Transverse colon (tissue), 4 donors: ENCODE measurements at regions not wholly inside any gene's neighbourhood (a gene's known extent, or its start where the extent isn't known, plus 50 kb on each side); places are given as distances from the start of the nearest gene placed in this dataset.
"Not testable (repeated sequence)": the region's sequence is repeated elsewhere in the genome, so short reads cannot be mapped to it uniquely, and the experiment has no call there.

Source experiments
- DNase-seq: peaks from one replicate; pipeline ENCODE4 v3.0.0-alpha.2; 2019
- H3K27ac ChIP-seq, 4 donors: fragments of 200-600 bp; sonication (generic); 2 replicates each; pipeline ENCODE4 v1.5.1; 2016 to 2018; ENCODE audit warnings: inconsistent platforms in 4 of 4
- H3K27me3 ChIP-seq: fragments of 200-600 bp; sonication (generic); 2 replicates; pipeline ENCODE4 v1.5.1; 2017; ENCODE audit warnings: inconsistent platforms
- H3K36me3 ChIP-seq, 4 donors: fragments of 200-600 bp; sonication (generic); 2 replicates each; pipeline ENCODE4 v1.5.1; 2017 to 2019; ENCODE audit warnings: inconsistent platforms in 4 of 4
- H3K4me1 ChIP-seq, 4 donors: fragments of 200-600 bp; sonication (generic); 2 replicates each; pipeline ENCODE4 v1.5.1; 2017 to 2020; ENCODE audit warnings: inconsistent platforms in 4 of 4
- H3K4me3 ChIP-seq, 4 donors: fragments of 200-600 bp; sonication (generic); 1 replicate in 1 of 4; 2 replicates in 3 of 4; pipeline versions ENCODE4 v1.5.1 to v1.6.1; 2017 to 2019; ENCODE audit warnings: inconsistent platforms in 4 of 4
- H3K9me3 ChIP-seq, 2 donors: fragments of 200-600 bp; sonication (generic); 2 replicates each; pipeline ENCODE4 v1.5.1; 2017 to 2019; ENCODE audit warnings: inconsistent platforms in 2 of 2
- WGBS, 2 donors: methylation state at CpG; one replicate each; pipeline ENCODE4 v1.1.5; 2018; ENCODE audit warnings: low coverage in 1 of 2; 5-methylcytosine and 5-hydroxymethylcytosine counted together
- in situ Hi-C, 4 donors: fragments of 200-750 bp; cut with MboI; loops; one replicate each; pipeline versions ENCODE4 v1.15.0 to v1.15.1; 2017; ENCODE audit warnings: low sequenced_read_pairs in 3 of 4, low pct_ligation_motif_present in 1 of 4, low pct_unique_long_range_greater_than_20kb in 1 of 4
- intact Hi-C: fragments of 100-400 bp; cut with DNase I; formaldehyde crosslinking; loops from one replicate; pipeline ENCODE4 v1.15.1; 2023; ENCODE audit warnings: low total_unique reads

- H3K4me3 ChIP-seq, H3K27me3 ChIP-seq, H3K9me3 ChIP-seq, H3K36me3 ChIP-seq, in situ Hi-C loops, H3K27ac ChIP-seq, H3K4me1 ChIP-seq, DNase-seq, intact Hi-C loops: not testable (repeated sequence)
- no CpG with 5 or more reads among the region's 2 CpGs for WGBS, 2 donors
These were observed 53.0 kb upstream of the C1QTNF3 start for GRCh38 chr5:34096033-34096432.

- DNase-seq, intact Hi-C loops, H3K27me3 ChIP-seq, H3K9me3 ChIP-seq, H3K27ac ChIP-seq, H3K4me3 ChIP-seq, in situ Hi-C loops, H3K36me3 ChIP-seq, H3K4me1 ChIP-seq: not testable (repeated sequence)
- 88 to 100% methylated on average over 1 to 3 of the region's 3 CpGs for WGBS, 2 donors
These were observed 56.9 kb upstream of the C1QTNF3 start for GRCh38 chr5:34099891-34100290.

- H3K27me3 ChIP-seq, intact Hi-C loops, H3K4me3 ChIP-seq, in situ Hi-C loops, H3K4me1 ChIP-seq, DNase-seq, H3K36me3 ChIP-seq, H3K27ac ChIP-seq, H3K9me3 ChIP-seq: not testable (repeated sequence)
These were observed 58.6 kb upstream of the C1QTNF3 start for GRCh38 chr5:34101567-34101966.

GRCh38 chr5:34108897-34109296 lies 65.9 kb upstream of the C1QTNF3 start:
- DNase-seq, intact Hi-C loops, H3K4me1 ChIP-seq, H3K36me3 ChIP-seq, H3K27me3 ChIP-seq, H3K4me3 ChIP-seq, H3K27ac ChIP-seq, in situ Hi-C loops, H3K9me3 ChIP-seq: not testable (repeated sequence)
- 60 to 80% methylated on average over 1 of the region's 2 CpGs for WGBS, 2 donors

- H3K27ac ChIP-seq, H3K4me3 ChIP-seq, H3K9me3 ChIP-seq, H3K27me3 ChIP-seq, in situ Hi-C loops, H3K36me3 ChIP-seq, intact Hi-C loops, DNase-seq, H3K4me1 ChIP-seq: not testable (repeated sequence)
- WGBS, 2 donors = 92 to 100% methylated on average over 1 to 3 of the region's 3 CpGs
These were observed 81.3 kb upstream of the C1QTNF3 start for GRCh38 chr5:34124280-34124679.

- H3K4me3 ChIP-seq, H3K4me1 ChIP-seq, H3K27me3 ChIP-seq, DNase-seq, intact Hi-C loops, H3K27ac ChIP-seq, H3K9me3 ChIP-seq, in situ Hi-C loops, H3K36me3 ChIP-seq: not testable (repeated sequence)
- WGBS, 2 donors = 88 to 94% methylated on average over 3 of the region's 3 CpGs
These were observed 82.3 kb upstream of the C1QTNF3 start for GRCh38 chr5:34125354-34125753.

- H3K27ac ChIP-seq, intact Hi-C loops, DNase-seq, in situ Hi-C loops, H3K4me1 ChIP-seq, H3K27me3 ChIP-seq, H3K36me3 ChIP-seq, H3K9me3 ChIP-seq, H3K4me3 ChIP-seq: not testable (repeated sequence)
- 85 to 97% methylated on average over 2 to 3 of the region's 3 CpGs for WGBS, 2 donors
These were observed 83.7 kb upstream of the C1QTNF3 start for GRCh38 chr5:34126741-34127140.

- H3K27me3 ChIP-seq, intact Hi-C loops, H3K27ac ChIP-seq, DNase-seq, H3K4me3 ChIP-seq, H3K36me3 ChIP-seq, H3K9me3 ChIP-seq, in situ Hi-C loops, H3K4me1 ChIP-seq: not testable (repeated sequence)
- 100% methylated on average over 3 of the region's 3 CpGs; no CpG with 5 or more reads in 1 of the 2 donors for WGBS, 2 donors
These were observed 84.8 kb upstream of the C1QTNF3 start for GRCh38 chr5:34127818-34128217.

- H3K27ac ChIP-seq, H3K9me3 ChIP-seq, H3K27me3 ChIP-seq, DNase-seq, intact Hi-C loops, H3K4me3 ChIP-seq, in situ Hi-C loops, H3K4me1 ChIP-seq, H3K36me3 ChIP-seq: not testable (repeated sequence)
These were observed 85.9 kb upstream of the C1QTNF3 start for GRCh38 chr5:34128890-34129289.

GRCh38 chr5:34154988-34155387 lies 112.0 kb upstream of the C1QTNF3 start:
- H3K4me1 ChIP-seq, H3K27me3 ChIP-seq, H3K27ac ChIP-seq, H3K9me3 ChIP-seq, in situ Hi-C loops, H3K4me3 ChIP-seq, intact Hi-C loops, DNase-seq, H3K36me3 ChIP-seq: not testable (repeated sequence)
- 73 to 89% methylated on average over 3 to 4 of the region's 4 CpGs for WGBS, 2 donors

GRCh38 chr5:34156703-34157414 lies 113.8 kb upstream of the C1QTNF3 start:
- DNase-seq, H3K27ac ChIP-seq, H3K27me3 ChIP-seq, in situ Hi-C loops, intact Hi-C loops, H3K9me3 ChIP-seq, H3K4me1 ChIP-seq, H3K4me3 ChIP-seq, H3K36me3 ChIP-seq: not testable (repeated sequence)
- WGBS, 2 donors = 75 to 96% methylated on average over 4 of the region's 4 CpGs
